GM19035 (cell line): ENCODE measurements at regions not wholly inside any gene's neighbourhood (a gene's known extent, or its start where the extent isn't known, plus 50 kb on each side); places are given as distances from the start of the nearest gene placed in this dataset.
"Not testable (repeated sequence)": the region's sequence is repeated elsewhere in the genome, so short reads cannot be mapped to it uniquely, and the experiment has no call there.

ENCODE experiments used
- ATAC-seq: cut with Tn5 transposase; IDR thresholded peaks from one replicate; pipeline ENCODE4 v1.9.1; 2021; ENCODE audit not compliant: unreplicated experiment

DNA sequence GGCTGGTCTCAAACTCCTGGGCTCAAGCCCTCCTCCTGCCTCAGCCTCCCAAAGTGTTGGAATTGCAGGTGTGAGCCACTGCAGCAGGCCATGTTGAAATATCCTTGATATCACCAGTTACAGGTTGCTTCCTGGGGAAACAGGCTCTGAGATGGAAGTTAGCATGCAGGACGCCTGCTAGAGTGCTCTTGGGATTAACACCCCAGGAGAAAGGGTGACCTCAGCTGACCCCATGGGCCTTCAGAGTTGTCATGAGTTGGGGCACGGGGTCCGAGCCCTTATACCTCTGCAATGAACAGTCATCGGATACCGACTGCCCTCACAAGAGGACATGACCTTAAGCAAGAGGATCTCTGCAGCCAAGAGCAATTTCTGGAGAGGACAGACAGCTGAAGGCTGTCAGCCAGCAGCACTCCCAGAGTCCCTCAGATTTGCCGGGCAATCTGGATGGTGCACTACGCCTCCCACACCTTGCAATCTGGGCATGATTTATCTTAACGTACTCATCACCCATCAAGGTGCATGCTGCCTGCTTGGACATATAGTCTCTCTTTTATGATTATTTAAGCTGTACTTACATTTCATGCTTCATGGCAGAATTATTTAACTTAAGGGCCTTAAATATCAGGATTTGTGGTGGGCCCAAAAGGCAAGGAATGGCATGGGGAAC, 134.6 kb downstream of the ADSS2 start:
- no peak for ATAC-seq

DNA sequence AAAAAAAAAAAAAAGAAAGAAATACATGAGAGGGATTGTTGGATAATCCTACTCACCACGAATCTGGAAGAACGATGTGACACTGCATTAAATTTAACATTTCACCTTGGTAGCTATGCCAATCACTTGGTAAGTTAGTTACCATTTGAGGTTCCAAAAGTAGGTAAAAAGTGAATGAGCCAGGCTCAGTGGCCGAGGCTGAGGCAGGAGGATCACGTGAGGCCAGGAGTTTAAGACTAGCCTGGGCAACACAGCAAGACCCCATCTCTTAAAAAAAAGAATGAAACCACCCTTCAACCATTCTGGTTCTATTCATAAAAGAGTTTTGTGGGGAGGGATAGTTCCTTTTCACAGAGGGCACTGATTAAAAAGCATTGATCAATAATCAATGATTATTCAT, 133.6 kb downstream of the ADSS2 start:
- no peak for ATAC-seq

DNA sequence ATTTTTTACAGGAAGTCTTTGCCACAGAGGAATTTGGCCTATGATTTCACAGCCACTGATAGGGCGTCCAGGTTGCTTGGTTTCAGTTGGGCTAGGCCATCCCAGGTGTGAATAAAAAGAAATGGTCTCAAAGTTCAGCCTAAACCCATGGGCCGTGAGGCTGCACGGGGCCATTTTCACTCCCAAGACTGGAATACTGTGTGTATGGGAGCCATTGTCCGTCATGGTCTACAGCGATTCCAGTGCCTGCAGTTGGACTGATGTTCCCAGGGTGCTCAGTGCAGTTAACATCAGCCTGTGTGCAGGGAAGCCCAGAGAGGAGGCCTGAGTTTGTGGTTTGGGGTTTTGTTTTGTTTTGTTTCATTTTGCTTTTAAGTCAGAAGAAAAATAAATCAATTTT, 133.2 kb downstream of the ADSS2 start:
- ATAC-seq = no peak

DNA sequence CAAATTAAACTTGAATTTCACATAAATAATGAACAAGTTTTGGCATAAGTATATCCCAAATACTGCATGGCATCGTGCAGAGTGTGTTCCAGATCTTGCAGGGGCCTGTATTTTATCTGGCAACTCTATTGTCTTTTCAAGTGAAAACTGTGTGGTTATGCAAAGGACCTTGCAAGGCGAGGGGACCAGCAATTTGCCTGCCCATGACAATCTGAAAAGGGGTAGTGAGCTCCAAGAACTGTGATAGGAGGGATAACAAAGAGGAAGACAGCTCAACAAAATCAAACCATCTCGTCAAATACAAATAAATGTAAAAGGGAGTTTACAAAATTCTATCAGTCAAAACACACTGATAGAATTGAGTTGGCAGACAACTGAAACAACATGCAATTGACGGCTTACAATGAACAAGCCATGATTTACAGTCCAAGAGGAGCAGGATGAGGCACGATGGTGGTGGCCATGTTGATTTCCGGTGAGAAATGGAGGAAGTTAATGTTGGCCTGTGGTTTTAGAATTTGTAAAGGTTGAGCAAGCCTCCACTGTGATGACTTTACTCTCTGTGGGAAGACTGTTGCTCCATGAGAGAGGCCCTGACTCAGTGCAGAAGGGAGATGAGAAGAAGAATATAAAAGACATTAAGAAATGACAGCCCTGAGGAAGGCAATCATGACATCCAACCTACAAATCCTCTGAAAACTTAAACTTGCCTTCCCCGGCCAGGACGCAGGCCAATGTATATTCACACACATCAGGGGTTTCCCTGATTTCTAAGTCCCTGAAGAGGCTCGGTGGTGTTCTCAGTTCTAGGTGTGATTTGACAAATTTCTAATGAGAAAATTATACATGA, 132.2 kb downstream of the ADSS2 start:
- peak; percentile 70 for ATAC-seq

DNA sequence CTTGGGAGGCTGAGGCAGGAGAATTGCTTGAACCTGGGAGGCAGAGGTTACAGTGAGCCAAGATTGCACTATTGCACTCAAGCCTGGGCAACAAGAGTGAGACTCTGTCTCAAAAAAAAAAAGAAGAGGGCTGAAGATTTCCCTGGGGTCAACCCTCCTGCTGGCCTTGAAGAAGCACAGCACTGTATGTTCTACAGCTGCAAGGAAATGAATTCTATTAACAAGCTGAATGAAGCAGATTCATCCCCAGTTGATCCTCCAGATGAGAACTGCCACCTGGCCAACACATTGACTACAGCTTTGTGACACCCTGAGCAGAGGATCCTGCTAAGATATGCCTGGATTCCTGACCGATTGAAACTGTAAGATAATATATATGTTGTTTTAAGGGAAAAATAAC, 129.5 kb downstream of the ADSS2 start:
- ATAC-seq = no peak

DNA sequence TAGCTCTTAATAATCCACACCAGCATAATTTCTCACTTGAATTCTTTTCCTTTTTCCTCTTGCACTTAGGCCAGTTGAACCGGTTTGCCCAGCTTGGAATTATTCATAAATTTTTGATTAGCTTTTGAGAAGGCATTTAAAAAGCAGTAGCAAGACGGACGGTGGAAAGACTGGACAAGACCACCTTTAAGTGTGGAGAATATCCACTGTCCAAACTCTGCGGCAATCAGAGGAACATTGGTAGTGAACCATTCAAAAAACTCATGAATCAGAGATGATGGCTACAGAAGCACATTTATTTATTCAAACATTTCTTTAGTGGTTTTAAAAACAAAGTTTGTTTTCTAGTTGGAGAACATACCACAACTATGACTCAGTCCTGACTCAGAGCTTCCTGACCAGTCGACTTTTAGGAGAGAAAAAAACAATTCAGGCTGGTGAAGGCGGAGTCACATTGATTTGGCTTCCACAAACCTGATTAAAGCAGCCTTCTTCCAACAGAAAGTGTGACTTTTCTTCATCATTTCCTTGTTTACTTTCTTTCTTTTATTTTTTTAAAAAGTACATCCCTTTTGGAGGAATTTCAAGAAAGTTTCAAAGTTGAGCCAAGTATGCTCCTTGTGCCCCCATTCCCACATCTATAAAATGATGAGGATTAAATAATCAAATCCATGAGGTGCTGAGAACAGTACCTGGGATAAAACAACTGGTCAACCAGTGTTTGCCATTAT, 128.8 kb downstream of the ADSS2 start:
- no peak for ATAC-seq

DNA sequence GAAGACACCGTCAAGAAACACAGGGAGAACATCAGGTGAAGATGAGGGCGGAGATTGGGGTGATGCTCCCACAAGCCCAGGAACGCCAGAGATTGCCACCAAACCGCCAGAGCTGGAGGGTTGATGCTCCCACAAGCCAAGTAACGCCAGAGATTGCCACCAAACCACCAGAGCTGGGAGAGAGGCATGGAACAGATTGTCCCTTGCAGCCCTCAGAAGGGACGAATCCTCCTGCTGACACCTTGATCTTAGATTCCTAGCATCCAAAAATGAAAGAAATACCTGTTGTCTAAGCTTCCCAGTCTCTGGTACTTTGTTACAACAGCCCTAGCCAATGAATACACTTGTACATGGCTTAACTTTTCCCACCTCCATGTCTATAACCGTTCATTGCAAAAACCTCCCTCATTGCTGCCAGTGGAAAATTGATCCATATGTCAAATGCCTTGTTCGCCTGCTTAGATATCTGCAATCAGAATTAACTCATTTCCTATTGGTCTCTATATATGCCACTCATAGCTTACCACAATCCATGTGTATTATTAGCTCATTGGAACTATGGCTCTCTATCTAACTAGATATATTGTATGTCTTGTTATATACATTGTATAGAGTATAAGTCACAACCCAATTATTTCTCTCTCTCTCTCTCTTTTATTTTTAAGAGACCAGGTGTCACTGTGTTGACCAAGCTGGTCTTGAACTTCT, 127.4 kb downstream of the ADSS2 start:
- ATAC-seq = no peak

DNA sequence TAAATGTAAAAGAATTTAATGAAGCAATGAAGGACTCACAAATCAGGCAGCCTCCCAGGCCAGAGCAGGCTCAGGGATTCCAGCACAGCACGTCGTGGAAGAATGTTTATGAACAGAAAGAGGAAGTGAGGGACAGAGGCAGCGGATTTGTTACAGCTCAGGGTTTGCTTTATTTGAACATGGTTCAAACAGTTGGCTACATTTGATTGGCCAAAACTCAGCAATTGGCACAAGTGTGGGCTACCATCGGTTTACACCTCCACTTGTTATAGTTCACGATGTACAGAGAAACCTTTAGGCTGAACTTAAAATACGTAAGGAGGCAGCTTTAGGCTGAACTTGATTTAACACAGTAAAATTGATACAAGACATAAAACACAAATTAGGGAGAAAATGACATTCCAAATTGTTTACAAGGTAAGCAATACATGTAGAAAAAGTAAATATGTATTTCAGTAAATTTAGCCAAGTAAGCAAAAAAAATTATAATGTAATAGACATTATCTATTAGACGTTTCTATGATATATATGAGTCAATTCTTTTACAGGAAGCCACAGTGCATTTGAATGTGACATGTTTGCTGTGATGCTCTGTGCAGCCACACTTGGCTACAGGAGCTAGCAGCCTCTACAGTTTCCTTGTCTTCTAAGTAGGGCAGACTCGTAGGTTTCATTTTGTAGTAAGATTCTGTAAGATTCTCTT, 126.5 kb downstream of the ADSS2 start:
- peak; percentile 77 for ATAC-seq

DNA sequence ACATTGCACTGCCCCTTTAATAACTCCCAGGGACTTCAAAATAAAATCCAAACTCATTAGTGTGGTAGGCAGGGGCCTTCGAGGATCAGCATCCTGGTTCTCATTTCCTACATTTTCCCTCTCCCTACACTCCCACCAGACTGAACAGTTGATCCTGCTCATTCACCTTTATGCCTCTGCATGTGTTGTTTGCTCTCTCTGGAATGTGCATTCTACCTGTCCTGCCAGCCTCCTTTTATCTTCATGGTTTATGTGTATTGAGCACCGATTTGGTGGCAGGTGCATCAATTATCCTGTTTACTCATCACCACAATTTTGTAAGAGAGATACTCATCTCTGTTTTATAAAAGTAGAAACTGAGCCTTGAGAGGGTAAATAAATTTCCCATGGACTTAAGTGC, 125.0 kb downstream of the ADSS2 start:
- no peak for ATAC-seq

DNA sequence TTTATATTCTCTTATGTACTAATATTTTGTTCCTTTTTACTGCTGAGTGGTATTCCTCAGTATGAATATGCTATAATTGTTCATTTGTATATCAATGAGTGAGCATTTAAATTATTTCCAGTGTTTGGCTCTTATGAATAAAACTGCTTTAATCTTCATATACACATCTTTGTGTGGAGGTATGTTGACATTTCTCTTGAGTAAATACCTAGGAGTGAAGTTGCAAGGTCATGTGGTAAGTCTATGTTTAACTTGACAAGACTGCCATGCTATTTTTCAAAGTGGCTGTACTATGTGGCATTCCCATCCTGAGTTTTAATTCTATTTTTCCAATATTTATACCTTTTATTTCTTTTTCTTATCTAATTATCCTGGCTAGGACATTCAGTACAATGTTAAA, 124.2 kb downstream of the ADSS2 start:
- ATAC-seq = no peak

DNA sequence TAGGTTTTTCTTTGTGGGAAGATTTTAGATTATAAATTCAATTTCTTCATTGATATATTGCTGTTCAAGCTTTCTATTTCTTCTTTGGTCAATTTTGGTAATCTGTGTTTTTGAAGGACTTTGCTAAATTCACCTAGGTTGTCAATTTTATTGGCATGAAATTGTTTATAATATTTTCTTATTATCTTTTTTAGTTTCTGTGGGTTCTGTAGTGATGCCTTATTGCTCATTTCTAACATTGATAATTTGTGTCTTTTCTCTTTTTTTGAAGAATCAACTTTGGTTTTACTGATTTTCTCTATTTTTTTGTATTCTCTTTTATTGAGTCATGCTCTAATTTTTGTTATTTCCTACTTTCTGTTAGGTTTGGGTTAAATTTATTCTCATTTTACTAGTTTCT, 123.2 kb downstream of the ADSS2 start:
- ATAC-seq = no peak

DNA sequence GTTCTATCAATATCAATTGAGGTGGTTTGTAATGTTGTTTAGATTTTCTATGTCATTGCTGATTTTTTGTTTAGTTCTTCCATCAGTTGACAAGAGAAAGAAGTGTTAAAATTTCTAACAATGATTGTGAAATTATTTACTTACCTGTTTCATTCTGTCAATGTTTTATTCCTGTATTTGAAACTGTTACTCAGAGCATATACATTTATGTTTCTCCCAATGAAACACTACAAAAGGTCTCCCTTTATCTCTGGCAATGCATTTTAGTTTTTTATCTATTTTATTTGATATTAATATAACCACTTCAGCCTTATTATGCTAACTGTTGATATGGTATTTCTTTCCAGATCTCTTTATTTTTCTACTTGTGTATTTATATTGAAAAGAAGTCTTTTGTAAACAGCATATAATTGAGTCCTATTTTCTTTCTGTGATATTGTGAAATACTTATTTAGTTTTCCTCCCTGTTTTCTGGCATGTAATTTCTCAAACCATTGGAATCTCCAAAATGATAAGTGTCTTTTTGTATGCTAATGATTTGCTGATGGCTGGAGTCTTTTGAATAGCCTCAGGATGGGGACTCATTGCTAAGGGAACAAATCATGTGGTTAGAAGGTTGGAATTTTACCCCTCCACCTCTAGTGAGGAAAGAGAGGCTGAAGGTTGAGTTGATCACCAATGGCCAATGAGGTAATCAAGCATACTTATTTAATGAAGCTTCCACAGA, 122.0 kb downstream of the ADSS2 start:
- no peak for ATAC-seq

DNA sequence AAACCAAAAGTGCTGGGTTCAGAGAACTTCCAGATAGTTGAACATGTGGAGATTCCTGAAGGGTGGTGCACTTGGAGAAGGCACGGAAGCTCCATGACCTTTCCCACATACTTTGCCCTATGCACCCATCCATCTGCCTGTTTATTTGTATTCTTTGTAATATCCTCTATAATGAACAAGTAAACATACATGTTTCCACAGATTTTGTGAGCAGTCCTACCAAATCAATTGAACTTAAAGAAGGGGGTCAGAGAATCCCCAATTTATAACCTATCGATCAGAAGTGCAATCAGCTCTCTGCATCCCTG, 121.4 kb downstream of the ADSS2 start:
- no peak for ATAC-seq

DNA sequence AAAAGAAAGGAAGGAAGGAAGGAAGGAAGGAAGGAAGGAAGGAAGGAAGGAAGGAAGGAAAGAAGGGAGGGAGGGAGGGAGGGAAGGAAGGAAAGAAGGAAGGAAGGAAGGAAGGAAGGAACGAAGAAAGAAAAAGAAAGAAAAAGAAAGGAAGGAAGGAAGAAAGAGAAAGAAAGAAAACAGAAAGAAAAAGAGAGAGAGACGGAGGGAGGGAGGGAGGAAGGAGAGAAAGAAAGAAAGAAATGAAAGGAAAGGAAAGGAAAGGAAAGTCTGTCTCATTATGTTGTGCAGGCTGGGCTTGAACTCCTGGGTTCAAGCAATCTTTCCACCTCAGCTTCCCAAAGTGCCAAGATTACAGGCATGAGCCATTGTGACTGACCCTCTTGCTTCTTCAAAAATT, 118.9 kb downstream of the ADSS2 start:
- ATAC-seq = not testable (repeated sequence)

DNA sequence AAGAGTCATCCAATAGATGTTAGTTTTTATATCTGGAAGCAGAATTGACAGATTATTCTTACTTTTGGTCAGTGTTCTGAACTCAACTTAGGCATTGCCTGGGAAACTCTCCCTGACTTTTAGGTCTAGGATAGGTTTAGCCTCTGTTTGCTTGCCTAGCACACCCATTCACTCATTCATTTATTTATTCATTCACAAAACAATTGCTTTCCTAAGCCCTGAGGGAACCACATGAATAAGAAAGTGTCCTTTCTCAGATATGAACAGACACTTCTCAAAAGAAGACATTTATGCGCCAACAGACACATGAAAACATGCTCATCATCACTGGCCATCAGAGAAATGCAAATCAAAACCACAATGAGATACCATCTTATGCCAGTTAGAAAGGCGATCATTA, 117.4 kb downstream of the ADSS2 start:
- ATAC-seq = not testable (repeated sequence)

DNA sequence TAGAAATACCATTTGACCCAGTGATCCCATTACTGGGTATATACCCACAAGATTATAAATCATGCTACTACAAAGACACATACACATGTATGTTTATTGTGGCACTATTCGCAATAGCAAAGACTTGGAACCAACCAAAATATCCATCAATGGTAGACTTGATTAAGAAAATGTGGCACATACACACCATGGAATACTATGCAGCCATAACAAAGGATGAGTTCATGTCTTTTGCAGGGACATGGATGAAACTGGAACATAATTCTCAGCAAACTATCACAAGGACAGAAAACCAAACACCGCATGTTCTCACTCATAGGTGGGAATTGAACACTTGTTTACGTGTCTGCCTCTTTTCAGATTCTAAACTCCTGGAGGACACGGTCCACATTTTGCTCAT, 116.9 kb downstream of the ADSS2 start:
- not testable (repeated sequence) for ATAC-seq

DNA sequence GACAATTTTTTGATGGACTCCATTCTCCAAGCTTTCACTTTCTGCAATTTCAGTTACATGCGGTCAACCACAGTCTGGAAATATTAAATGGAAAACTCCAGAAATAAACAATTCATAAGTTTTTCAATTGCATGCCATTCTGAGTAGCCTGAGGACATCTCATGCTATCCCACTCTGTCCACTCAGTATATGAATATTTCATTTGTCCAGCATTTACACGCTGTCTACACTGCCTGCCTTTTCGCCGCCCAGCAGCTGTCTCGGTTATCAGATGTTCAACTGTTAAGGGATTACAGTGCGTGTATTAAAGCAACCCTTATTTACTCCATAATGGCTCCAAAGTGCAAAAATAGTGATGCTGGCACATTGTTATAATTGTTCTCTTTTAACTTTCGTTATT, 116.3 kb downstream of the ADSS2 start:
- no peak for ATAC-seq

DNA sequence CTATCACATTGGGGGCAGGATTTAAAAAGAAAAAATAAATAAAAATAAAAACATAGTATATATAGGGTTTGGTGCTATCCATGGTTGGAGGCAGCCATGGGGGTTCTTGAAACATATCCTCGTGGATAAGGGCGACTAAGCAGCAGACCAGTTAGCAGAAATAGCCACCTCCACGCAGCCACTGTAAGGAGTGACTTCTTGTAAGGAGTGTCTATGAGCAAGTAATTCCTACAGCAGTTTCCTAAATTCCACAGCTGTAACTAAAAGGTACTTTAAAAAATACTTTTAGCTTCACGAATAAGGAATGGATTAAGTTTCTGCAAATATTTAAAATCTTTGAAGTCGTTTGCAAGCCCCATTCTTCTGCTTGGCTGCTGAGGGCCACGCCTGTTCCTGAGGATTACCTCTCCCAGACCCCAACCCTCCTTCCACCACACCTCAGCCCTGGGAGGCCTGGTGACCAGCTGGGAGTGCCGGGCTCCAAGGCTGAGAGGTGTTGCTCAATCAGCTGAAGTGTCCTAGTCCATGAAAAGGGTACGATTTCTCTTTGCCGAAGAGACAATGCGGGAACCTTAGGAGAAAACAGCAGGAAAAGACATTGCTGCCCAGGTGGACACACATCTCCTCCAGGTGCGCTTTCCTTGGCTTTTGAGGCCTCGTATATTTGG, 115.3 kb downstream of the ADSS2 start:
- no peak for ATAC-seq

DNA sequence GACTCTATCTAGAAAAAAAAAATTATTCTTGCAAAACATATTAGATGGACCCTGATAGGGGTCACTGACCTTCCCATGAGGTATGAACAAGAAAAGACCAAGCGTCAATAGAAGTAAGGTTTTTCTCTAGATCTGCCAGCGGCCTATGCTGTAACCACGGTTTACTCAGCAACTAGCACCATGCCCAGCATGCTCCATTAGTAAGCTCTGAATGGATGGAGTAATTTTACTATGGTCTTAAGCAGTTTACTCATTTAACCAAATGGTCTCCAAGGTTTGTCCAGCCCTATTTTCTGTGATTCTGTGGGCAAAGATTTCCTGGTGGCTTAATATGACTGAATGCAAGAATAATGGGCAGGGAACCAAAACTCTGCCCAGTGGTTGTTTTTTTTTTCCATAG, 113.9 kb downstream of the ADSS2 start:
- ATAC-seq = no peak
